GOT3 (cell line): ENCODE measurements at regions not wholly inside any gene's neighbourhood (a gene's known extent, or its start where the extent isn't known, plus 50 kb on each side); places are given as distances from the start of the nearest gene placed in this dataset.
"Not testable (repeated sequence)": the region's sequence is repeated elsewhere in the genome, so short reads cannot be mapped to it uniquely, and the experiment has no call there.

Experiments used
- DNase-seq: peaks from one replicate; lab custom pipeline; 2025; ENCODE audit warnings: mixed read lengths; lab: John Stamatoyannopoulos, UW

GRCh38 chr9:88872192-88872946 lies 118.9 kb upstream of the S1PR3 start:
- DNase-seq: no peak

GRCh38 chr9:88873635-88874034 lies 117.6 kb upstream of the S1PR3 start:
- no peak for DNase-seq

GRCh38 chr9:88874391-88874790 lies 116.9 kb upstream of the S1PR3 start:
- no peak for DNase-seq

GRCh38 chr9:88875400-88876120 lies 115.7 kb upstream of the S1PR3 start:
- DNase-seq: no peak

- DNase-seq: no peak
Observed at GRCh38 chr9:88880199-88880598, 111.1 kb upstream of the S1PR3 start.

- not testable (repeated sequence) for DNase-seq
Observed at GRCh38 chr9:88884291-88884690, 107.0 kb upstream of the S1PR3 start.

- DNase-seq: not testable (repeated sequence)
Observed at GRCh38 chr9:88886762-88887161, 104.5 kb upstream of the S1PR3 start.

- no peak for DNase-seq
Observed at GRCh38 chr9:88889386-88889785, 101.9 kb upstream of the S1PR3 start.

- no peak for DNase-seq
Observed at GRCh38 chr9:88890546-88890945, 100.7 kb upstream of the S1PR3 start.

- no peak for DNase-seq
Observed at GRCh38 chr9:88891040-88891439, 100.2 kb upstream of the S1PR3 start.

DNA sequence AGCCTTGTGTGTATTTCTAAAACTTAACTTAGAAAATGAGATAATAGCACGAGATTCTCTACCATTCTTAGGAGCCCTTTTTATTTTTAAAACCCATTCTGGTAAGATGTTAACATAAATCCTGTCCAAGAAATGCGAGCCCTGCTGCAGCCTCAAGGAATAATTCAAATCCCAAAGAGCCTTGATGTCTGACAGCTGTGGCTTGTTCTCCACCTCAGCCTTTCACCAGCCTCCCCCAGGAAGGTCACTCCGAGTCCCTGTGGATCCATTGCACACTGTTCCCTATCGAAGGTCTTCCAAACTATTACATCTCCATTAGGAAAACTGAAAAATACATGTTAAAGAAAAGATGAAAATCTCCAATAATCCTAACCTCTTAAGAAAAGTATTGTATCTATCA lies 98.5 kb upstream of the S1PR3 start:
- DNase-seq: no peak

DNA sequence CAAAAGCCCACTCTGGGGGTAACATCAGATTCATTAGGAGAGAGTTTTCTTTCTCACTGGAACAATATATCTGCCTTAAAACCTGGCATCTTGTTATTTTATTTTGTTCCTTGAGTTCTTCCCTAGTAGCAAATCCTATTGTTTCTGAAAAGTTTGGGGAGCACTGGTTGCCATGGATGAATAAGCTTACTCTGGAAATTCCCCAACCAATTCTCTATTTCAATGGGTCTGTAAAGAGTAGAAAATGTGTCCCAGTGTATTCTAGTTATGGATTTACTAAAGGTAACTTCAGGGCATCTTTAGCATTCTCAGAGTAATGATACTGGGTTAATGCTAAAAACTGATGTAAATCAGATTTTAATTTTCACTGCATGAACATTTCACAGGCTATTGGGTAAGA lies 94.2 kb upstream of the S1PR3 start:
- DNase-seq: no peak

- no peak for DNase-seq
Observed at GRCh38 chr9:88898039-88898720, 93.1 kb upstream of the S1PR3 start.

GRCh38 chr9:88905506-88905905 lies 85.8 kb upstream of the S1PR3 start:
- DNase-seq: no peak

- DNase-seq: no peak
Observed at GRCh38 chr9:88915916-88916315, 75.4 kb upstream of the S1PR3 start.

DNA sequence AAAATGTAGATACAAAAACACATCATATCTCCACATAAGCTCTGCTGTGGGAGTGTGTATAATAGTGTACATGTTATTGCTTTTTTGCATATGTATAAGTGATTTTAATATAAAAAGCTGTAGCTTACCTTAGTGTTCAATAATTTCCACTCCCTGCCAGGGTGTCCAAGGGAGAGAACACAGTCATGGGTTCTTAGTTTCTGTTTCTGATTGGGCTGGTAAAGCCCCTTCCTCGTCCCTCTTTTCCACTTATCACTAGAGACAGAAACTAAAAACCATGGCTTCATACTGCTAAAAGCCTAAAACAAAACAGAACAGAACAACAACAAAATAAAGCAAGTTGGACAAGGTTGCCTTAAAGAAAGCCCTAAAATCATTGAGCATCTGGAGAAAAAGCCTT lies 74.4 kb upstream of the S1PR3 start:
- no peak for DNase-seq

GRCh38 chr9:88917375-88917774 lies 73.9 kb upstream of the S1PR3 start:
- DNase-seq: no peak

DNA sequence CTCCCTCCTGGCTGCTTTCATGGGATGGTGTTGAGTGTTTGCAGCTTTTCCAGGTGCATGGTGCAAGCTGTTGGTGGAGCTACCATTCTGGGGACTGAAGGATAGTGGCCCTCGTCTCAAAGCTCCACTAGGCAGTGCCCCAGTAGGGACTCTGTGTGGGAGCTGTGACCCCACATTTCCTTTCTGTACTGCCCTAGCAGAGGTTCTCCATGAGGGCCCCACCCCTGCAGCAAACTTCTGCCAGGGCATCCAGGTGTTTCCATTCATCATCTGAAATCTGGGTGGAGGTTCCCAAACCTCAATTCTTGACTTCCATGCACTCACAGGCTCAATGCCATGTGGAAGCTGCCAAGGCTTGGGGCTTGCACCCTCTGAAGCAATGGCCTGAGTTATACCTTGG lies 72.7 kb upstream of the S1PR3 start:
- DNase-seq: not testable (repeated sequence)

- DNase-seq: no peak
Observed at GRCh38 chr9:88920645-88921044, 70.6 kb upstream of the S1PR3 start.

GRCh38 chr9:88922091-88922490 lies 69.2 kb upstream of the S1PR3 start:
- no peak for DNase-seq

DNA sequence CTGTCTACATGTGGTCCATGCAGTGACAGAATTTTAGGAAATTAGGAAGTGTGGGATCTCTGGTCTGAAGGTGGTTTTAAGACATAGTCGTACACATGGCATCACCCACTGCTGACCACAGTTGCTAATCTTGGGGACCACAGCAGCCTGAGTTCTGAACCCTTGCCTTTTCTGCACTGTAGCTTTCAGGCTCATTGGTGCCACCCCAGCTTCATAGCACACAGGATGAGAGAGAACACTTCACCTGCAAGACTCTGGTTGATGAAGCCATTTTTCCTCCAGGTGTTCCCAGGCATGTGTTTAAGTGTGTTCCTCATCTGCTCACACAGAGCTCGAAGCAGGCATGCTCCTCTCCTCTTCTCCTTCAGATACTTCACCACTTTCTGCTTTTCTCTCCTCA lies 68.2 kb upstream of the S1PR3 start:
- no peak for DNase-seq

GRCh38 chr9:88923653-88924288 lies 67.5 kb upstream of the S1PR3 start:
- no peak for DNase-seq

- no peak for DNase-seq
Observed at GRCh38 chr9:88925481-88925880, 65.8 kb upstream of the S1PR3 start.
